ENCODE measurements at regions not wholly inside any gene's neighbourhood (a gene's known extent, or its start where the extent isn't known, plus 50 kb on each side); places are given as distances from the start of the nearest gene placed in this dataset.
"Not testable (repeated sequence)": the region's sequence is repeated elsewhere in the genome, so short reads cannot be mapped to it uniquely, and the experiment has no call there.

DNA sequence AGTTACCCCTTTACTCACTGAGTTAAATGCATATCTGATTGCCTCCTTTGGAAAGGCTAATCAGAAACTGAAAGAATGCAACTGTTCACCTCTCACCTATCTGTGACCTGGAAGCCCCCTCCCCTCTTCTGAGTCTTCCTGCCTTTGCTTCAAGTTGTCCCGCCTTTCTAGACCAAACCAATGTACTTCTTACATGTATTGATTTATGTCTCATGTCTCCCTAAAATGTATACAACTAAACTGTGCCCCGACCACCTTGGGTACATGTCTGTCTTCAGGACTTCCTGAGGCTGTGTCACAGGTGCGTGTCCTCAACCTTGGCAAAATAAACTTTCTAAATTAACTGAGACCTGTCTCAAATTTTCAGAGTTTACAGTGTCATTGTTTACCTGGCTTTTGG, 1167.2 kb downstream of the TAF11L14 start:
- H3K27ac ChIP-seq (ENCODE audit: low read depth in 1 of 2, low read length in 2 of 2); H3K4me1 ChIP-seq (ENCODE audit: control insufficient read depth in 1 of 2, insufficient read depth in 2 of 2, low read length in 2 of 2); H3K4me3 ChIP-seq (ENCODE audit: low read length in 2 of 2); H3K27me3 ChIP-seq (ENCODE audit: control insufficient read depth in 1 of 2, insufficient read depth in 2 of 2, low read length in 1 of 2); H3K36me3 ChIP-seq (ENCODE audit: control insufficient read depth in 1 of 2, insufficient read depth in 2 of 2, low read length in 1 of 2); H3K9me3 ChIP-seq (ENCODE audit: control insufficient read depth, low read length); ATAC-seq (ENCODE audit: low FRiP score); DNase-seq; intact Hi-C loops (cut with DNase I): not testable (repeated sequence)
- WGBS, 2 donors, result 82% methylated on average over 3 of the region's 3 CpGs

DNA sequence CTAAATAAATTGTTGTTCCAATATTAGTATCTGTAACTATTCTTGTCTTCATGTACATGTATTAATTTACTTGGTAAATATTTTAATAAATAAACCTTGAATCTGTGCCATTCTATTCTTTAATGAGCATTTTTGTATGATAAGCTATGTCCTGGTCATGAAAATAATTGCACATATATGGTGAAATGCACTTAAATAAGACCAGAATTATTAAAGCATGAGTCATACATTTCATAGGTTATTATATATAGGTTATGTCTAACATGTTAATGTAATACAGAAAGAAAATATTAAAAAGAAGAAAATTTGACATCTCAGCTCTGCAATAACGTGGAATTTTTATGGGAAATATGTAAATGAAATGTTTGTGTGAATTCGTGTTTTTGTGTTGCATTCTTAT, 1168.1 kb downstream of the TAF11L14 start:
- H3K36me3 ChIP-seq (ENCODE audit: control insufficient read depth in 1 of 2, insufficient read depth in 2 of 2, low read length in 1 of 2), result no peaks in the 10 kb centered on the region
- ATAC-seq (ENCODE audit: low FRiP score), result no peak
- 26% methylated on average over 2 of the region's 2 CpGs for WGBS, 2 donors
- no peak overlapping the region for H3K27ac ChIP-seq (ENCODE audit: low read depth in 1 of 2, low read length in 2 of 2)
- DNase-seq, result no peak
- H3K4me1 ChIP-seq (ENCODE audit: control insufficient read depth in 1 of 2, insufficient read depth in 2 of 2, low read length in 2 of 2), result no peaks in the 10 kb centered on the region
- intact Hi-C loops (cut with DNase I), result no loop called here
- H3K4me3 ChIP-seq (ENCODE audit: low read length in 2 of 2), result no peak overlapping the region
- no peaks in the 10 kb centered on the region for H3K27me3 ChIP-seq (ENCODE audit: control insufficient read depth in 1 of 2, insufficient read depth in 2 of 2, low read length in 1 of 2)
- no peaks in the 10 kb centered on the region for H3K9me3 ChIP-seq (ENCODE audit: control insufficient read depth, low read length)

DNA sequence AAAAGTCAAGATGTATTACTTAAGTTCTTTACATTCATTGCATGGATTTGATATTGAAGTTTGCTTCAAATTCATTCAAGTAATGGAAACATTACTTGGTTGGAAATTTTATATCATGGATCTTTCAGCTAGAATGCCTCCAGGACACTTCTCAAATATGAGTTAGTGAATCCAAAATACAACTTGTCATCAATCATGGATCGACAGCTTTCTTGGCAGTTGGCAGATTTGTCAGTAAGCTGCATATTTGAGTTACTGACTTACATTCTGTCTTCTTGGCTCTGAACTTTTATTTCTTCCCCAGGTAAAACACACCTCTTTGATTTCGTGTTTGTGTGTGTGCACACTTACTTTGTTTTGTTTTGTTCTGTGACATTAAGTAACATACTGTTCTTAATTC, 1171.1 kb downstream of the TAF11L14 start:
- DNase-seq, result no peak
- 68 to 71% methylated on average over 2 of the region's 2 CpGs for WGBS, 2 donors
- Histone ChIP-seq H3K27ac (ENCODE audit: low read depth in 1 of 2, low read length in 2 of 2) (no peak overlapping the region), H3K4me1 (ENCODE audit: control insufficient read depth in 1 of 2, insufficient read depth in 2 of 2, low read length in 2 of 2) (no peaks in the 10 kb centered on the region), H3K27me3 (ENCODE audit: control insufficient read depth in 1 of 2, insufficient read depth in 2 of 2, low read length in 1 of 2) (no peaks in the 10 kb centered on the region), H3K36me3 (ENCODE audit: control insufficient read depth in 1 of 2, insufficient read depth in 2 of 2, low read length in 1 of 2) (no peaks in the 10 kb centered on the region), H3K9me3 (ENCODE audit: control insufficient read depth, low read length) (no peaks in the 10 kb centered on the region), H3K4me3 (ENCODE audit: low read length in 2 of 2) (no peak overlapping the region)
- no peak for ATAC-seq (ENCODE audit: low FRiP score)
- intact Hi-C loops (cut with DNase I), result no loop called here

DNA sequence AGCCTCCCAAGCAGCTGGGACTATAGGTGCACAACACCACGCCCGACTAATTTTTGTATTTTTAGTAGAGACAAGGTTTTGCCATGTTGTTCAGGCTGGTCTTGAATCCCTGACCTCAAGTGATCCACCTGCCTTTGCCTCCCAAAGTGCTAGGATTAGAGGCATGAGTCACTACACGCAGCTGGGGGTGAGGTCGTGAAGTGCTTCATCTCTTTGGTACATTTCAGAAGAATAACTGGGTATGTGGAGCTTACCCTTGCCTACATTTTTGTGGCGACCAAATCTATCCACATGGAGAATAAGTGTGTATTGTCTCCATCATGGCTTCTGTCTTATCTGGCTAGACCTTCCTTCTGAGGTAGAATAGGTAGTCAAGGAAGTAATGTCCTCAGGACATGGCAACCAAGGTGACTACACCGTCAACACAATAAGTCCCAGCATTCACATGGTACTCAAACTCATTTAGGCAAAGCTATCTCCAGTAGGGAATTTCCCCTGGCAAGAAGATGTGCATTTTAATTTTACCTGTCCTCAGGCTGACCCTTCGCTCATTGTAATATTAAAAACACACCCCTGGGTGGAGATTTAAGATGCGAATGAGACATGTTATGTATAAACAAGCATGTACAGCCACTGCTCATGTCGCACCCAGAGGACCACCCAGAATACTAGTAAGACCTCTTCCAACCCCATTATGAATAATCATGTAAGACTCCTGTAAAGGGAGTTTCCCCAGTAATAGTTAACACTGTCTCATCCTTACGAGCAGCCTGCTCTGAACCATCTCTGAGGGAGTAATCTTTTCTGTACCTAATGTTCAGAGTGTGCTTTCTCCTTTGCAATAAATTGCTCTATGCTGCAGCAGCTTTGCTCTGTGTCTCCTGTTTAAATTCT, 1173.2 kb downstream of the TAF11L14 start:
- H3K36me3 ChIP-seq (ENCODE audit: control insufficient read depth in 1 of 2, insufficient read depth in 2 of 2, low read length in 1 of 2), result no peaks in the 10 kb centered on the region
- ATAC-seq (ENCODE audit: low FRiP score) (no peak), DNase-seq (no peak)
- 88 to 89% methylated on average over 10 of the region's 10 CpGs for WGBS, 2 donors
- no peaks in the 10 kb centered on the region for H3K9me3 ChIP-seq (ENCODE audit: control insufficient read depth, low read length)
- no peaks in the 10 kb centered on the region for H3K27me3 ChIP-seq (ENCODE audit: control insufficient read depth in 1 of 2, insufficient read depth in 2 of 2, low read length in 1 of 2)
- H3K27ac ChIP-seq (ENCODE audit: low read depth in 1 of 2, low read length in 2 of 2), result no peak overlapping the region
- H3K4me3 ChIP-seq (ENCODE audit: low read length in 2 of 2), result no peak overlapping the region
- intact Hi-C loops (cut with DNase I), result no loop called here
- no peaks in the 10 kb centered on the region for H3K4me1 ChIP-seq (ENCODE audit: control insufficient read depth in 1 of 2, insufficient read depth in 2 of 2, low read length in 2 of 2)

DNA sequence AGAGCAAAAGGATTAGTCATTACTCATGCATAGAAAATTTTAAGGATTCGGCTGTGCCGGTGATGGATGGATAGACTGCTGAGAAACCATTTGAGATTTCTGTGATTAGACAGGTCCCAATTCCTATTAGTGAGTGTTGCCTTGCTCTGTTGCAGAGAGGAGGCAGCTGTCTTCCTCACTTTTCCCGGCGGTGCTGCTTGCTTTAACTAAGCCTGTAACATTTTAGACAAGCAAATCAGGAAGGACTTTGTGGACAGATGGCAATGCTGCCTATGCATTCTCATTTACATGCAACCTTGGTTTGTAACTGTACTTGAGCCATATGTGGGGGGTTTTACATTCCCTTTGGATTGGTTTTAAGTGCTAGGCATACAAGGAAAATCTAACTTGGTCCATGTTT, 1176.3 kb downstream of the CDH18 start:
- Histone ChIP-seq H3K27ac (ENCODE audit: low read depth in 1 of 2, low read length in 2 of 2) (no peak overlapping the region), H3K27me3 (ENCODE audit: control insufficient read depth in 1 of 2, insufficient read depth in 2 of 2, low read length in 1 of 2) (no peaks in the 10 kb centered on the region), H3K4me3 (ENCODE audit: low read length in 2 of 2) (no peak overlapping the region), H3K4me1 (ENCODE audit: control insufficient read depth in 1 of 2, insufficient read depth in 2 of 2, low read length in 2 of 2) (no peaks in the 10 kb centered on the region), H3K36me3 (ENCODE audit: control insufficient read depth in 1 of 2, insufficient read depth in 2 of 2, low read length in 1 of 2) (no peaks in the 10 kb centered on the region), H3K9me3 (ENCODE audit: control insufficient read depth, low read length) (no peaks in the 10 kb centered on the region)
- ATAC-seq (ENCODE audit: low FRiP score), result no peak
- DNase-seq, result no peak
- intact Hi-C loops (cut with DNase I), result no loop called here
- WGBS, 2 donors, result 33 to 52% methylated on average over 4 of the region's 4 CpGs

DNA sequence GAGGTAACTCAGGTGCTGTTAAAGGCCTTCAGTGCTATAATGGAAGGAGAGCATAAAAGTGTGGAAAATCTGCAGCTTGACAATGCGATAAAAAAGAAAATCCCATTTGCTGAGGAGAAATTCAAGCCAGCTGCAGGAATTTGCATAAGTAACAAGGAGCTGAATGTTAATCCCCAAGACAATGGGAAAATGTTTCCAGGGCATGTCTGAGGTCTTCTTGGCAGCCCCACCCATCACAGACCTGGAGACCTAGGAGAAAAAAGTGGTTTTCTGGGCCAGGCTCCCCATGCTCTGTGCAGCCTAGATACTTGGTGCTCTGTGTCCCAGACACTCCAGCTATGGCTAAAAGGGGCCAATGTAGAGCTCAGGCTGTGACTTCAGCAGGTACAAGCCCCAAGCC, 1159.6 kb downstream of the CDH18 start:
- Histone ChIP-seq H3K27me3 (ENCODE audit: control insufficient read depth in 1 of 2, insufficient read depth in 2 of 2, low read length in 1 of 2) (no peaks in the 10 kb centered on the region), H3K9me3 (ENCODE audit: control insufficient read depth, low read length) (no peaks in the 10 kb centered on the region), H3K4me3 (ENCODE audit: low read length in 2 of 2) (no peak overlapping the region), H3K36me3 (ENCODE audit: control insufficient read depth in 1 of 2, insufficient read depth in 2 of 2, low read length in 1 of 2) (no peaks in the 10 kb centered on the region), H3K4me1 (ENCODE audit: control insufficient read depth in 1 of 2, insufficient read depth in 2 of 2, low read length in 2 of 2) (no peaks in the 10 kb centered on the region), H3K27ac (ENCODE audit: low read depth in 1 of 2, low read length in 2 of 2) (no peak overlapping the region)
- WGBS, 2 donors, result 97 to 100% methylated on average over 1 of the region's 1 CpG
- no peak for ATAC-seq (ENCODE audit: low FRiP score)
- no peak for DNase-seq
- intact Hi-C loops (cut with DNase I), result no loop called here

DNA sequence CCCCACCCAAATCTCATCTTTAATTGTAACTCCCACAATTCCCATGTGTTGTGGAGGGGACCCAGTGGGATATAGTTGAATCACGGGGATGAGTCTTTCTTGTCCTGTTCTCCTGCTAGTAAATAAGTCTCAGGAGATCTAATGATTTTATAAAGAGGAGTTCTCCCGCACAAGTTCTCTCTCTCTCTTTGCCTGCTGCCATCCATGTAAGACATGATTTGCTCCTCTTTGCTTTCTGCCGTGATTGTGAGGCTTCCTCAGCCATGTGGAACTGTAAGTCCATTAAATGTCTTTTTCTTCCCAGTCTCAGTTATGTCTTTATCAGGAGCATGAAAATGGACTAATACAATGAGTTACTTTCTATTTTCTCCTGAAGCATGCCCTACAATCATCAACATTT, 1158.5 kb downstream of the CDH18 start:
- DNase-seq (no peak), ATAC-seq (ENCODE audit: low FRiP score) (no peak)
- Histone ChIP-seq H3K27ac (ENCODE audit: low read depth in 1 of 2, low read length in 2 of 2) (no peak overlapping the region), H3K4me3 (ENCODE audit: low read length in 2 of 2) (no peak overlapping the region), H3K36me3 (ENCODE audit: control insufficient read depth in 1 of 2, insufficient read depth in 2 of 2, low read length in 1 of 2) (no peaks in the 10 kb centered on the region), H3K9me3 (ENCODE audit: control insufficient read depth, low read length) (no peaks in the 10 kb centered on the region), H3K27me3 (ENCODE audit: control insufficient read depth in 1 of 2, insufficient read depth in 2 of 2, low read length in 1 of 2) (no peaks in the 10 kb centered on the region), H3K4me1 (ENCODE audit: control insufficient read depth in 1 of 2, insufficient read depth in 2 of 2, low read length in 2 of 2) (no peaks in the 10 kb centered on the region)
- 85 to 92% methylated on average over 3 of the region's 3 CpGs for WGBS, 2 donors
- intact Hi-C loops (cut with DNase I), result no loop called here

DNA sequence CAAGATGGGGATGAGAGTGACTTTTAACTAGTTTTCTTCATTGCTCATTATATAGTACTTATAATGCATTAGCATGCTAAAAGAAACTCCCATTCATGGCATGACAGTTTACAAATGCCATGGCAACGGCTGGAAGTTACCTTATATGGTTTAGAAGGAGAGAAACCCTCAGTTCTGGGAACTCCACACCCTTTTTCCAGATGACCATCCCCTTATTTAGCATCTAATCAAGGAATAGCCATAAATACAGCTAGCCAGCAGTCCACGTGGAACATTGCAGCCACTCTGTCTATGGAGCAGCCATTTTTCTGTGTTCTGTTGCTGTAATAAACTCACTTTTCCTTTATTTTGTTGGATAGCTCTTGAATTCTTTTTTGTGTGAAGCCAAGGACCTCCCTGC, 1137.8 kb downstream of the CDH18 start:
- Histone ChIP-seq H3K27me3 (ENCODE audit: control insufficient read depth in 1 of 2, insufficient read depth in 2 of 2, low read length in 1 of 2) (no peaks in the 10 kb centered on the region), H3K36me3 (ENCODE audit: control insufficient read depth in 1 of 2, insufficient read depth in 2 of 2, low read length in 1 of 2) (no peaks in the 10 kb centered on the region), H3K9me3 (ENCODE audit: control insufficient read depth, low read length) (no peaks in the 10 kb centered on the region), H3K27ac (ENCODE audit: low read depth in 1 of 2, low read length in 2 of 2) (no peak overlapping the region), H3K4me1 (ENCODE audit: control insufficient read depth in 1 of 2, insufficient read depth in 2 of 2, low read length in 2 of 2) (no peaks in the 10 kb centered on the region), H3K4me3 (ENCODE audit: low read length in 2 of 2) (no peak overlapping the region)
- ATAC-seq (ENCODE audit: low FRiP score) (no peak), DNase-seq (no peak)
- intact Hi-C loops (cut with DNase I), result no loop called here
- WGBS, 2 donors, result 47 to 53% methylated on average over 2 of the region's 2 CpGs

DNA sequence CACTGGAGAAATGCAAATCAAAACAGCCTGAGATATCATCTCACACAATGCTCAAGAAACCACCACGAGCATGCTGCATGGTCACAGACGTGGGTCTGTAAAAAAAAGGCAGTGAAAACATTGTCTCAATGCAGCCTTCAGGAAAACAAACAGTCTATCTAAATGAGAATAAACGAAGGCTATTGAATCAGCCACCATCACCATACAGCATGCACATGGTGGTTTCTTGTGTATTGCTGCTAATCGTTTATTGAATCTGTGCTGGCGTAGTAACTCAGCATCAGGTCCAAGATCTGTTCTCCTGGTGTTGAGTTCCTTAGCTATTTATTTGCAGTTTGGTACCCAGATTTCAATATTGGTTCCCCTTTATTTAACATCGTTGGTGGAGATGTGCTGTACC, 1115.0 kb downstream of the CDH18 start:
- intact Hi-C loops (cut with DNase I), result no loop called here
- Histone ChIP-seq H3K4me3 (ENCODE audit: low read length in 2 of 2) (no peak overlapping the region), H3K27ac (ENCODE audit: low read depth in 1 of 2, low read length in 2 of 2) (no peak overlapping the region), H3K9me3 (ENCODE audit: control insufficient read depth, low read length) (no peaks in the 10 kb centered on the region), H3K27me3 (ENCODE audit: control insufficient read depth in 1 of 2, insufficient read depth in 2 of 2, low read length in 1 of 2) (no peaks in the 10 kb centered on the region), H3K4me1 (ENCODE audit: control insufficient read depth in 1 of 2, insufficient read depth in 2 of 2, low read length in 2 of 2) (no peaks in the 10 kb centered on the region), H3K36me3 (ENCODE audit: control insufficient read depth in 1 of 2, insufficient read depth in 2 of 2, low read length in 1 of 2) (no peaks in the 10 kb centered on the region)
- no peak for DNase-seq
- ATAC-seq (ENCODE audit: low FRiP score), result no peak
- 66 to 67% methylated on average over 6 of the region's 6 CpGs for WGBS, 2 donors

Measured in aorta (tissue), 5 donors.